H4 (cell line): ENCODE measurements at regions not wholly inside any gene's neighbourhood (a gene's known extent, or its start where the extent isn't known, plus 50 kb on each side); places are given as distances from the start of the nearest gene placed in this dataset.
"Not testable (repeated sequence)": the region's sequence is repeated elsewhere in the genome, so short reads cannot be mapped to it uniquely, and the experiment has no call there.

ENCODE experiments used
- DNase-seq: peaks from one replicate; pipeline ENCODE4 v3.0.0-alpha.2; 2015; ENCODE audit warnings: low spot score

DNA sequence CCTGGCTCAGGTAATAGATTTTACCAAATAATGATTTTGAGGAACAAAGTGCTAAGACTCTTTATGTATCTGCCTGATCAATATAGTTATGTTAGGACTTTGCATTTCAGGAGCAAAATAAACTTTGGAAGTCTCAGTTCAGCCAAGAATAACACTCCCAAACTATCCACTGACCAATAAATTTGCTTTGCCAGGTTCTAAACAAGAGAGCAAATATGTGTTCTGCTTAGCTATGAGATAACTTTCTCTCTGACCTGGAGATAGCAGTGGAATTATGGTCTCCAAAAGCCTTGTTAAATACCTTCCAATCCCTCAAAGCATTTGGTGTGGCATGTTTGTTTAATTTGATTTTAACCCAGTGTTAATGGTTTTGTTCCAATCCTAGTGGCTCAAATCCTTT, 1541.1 kb downstream of the FAM181B start:
- DNase-seq: no peak

DNA sequence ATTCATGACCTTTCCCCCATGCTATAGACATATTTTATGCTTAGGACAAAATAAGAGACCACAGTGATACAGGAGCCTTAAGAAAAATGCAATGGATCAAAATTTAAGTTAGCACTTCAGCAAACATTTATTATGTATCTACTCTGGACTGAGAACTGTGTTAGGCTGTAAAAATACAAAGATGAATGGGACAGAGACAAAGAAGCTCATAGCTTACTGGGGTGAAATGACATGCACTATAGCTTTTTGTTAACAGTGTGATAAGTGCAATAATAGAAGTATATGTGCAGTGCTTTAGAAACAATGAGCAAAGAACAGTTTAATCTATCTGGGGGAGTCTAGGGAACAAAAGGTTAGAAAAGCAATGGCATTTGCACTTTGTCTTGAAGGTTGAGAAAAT, 1543.1 kb downstream of the FAM181B start:
- DNase-seq: no peak

DNA sequence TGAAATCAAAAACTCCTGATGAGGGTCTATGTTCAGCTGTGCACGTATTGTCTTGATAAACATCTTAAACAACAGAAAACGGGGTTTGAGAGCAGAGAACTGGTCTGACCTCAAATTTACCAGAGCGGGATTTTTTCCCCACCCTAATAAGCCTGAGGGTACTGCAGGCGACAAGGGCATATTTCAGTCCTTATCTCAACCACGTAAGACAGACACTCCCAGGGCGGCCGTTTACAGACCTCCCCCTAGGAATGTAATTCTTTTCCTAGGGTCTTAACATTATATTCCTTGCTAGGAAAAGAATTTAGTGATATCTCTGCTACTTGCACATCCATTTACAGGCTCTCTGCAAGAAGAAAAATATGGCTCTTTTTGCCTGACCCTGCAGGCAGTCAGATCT, 1546.6 kb downstream of the FAM181B start:
- not testable (repeated sequence) for DNase-seq

DNA sequence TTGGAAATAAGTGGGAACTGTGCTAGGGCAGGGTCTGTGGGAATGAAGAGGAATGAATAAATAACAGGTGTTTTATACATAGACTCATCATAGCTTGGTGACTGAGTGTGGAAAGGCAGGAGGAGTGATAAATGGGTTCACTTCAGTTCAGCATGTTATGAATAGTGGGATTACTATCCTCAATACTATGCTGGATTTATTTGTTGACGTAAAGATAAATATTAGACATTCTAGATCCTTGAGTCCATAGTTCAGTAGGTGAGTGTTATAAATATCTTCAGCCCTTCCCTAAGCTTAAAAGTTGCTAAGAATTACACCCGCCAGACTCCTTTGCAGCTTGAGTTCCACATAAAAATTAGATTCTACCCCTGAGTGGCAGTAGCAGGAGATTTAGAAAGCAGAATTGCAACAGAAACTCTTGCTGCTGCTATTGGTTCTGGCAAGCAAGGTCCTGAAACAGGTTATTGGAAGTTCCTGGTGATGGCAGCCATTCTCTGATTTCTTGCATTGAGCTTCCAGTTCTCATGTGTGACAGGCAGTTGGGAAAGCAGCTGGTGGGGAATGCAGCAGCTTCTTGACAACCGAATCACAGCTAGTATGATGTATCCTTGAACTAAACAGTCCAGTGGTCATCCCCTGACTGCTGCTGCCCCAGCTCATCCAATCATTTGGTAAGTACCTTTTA, 1558.9 kb downstream of the FAM181B start:
- no peak for DNase-seq

DNA sequence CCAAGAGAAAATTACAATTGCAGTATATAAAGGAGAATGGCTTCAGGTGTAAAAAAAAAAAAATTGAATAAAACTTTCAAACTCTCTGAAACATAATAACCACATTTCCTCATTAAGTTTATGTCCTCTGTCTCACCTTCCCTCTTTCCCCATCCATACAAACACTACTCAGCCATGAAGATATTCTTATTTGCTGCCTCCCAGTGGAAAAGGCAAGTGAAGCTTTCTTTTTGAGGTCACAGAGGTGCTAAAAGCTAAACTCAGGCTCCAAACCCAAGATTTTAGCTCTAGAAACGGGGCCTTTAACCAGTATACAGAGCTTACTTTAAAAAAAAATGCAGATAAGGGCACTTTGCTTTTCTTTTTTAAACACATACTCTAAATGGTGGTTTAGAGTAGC, 1568.5 kb downstream of the FAM181B start:
- DNase-seq: peak; percentile 8

DNA sequence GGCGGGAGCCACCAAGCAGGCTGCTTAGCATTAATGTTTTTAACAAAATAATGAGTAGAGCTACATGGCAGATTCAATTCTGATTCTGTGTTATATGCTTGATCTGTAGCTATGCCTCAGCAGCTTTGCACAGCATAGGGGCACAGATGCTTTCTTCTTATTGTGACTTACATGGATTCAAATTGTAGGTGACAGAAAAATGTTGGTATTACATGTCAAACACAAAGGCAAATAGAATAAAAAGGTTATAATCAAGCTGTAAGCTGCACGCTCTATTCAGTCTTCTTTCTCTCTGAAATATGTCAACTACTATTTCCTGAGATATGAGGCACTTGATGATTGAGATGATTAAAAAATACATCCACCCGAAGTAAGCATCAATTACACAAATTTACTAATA, 1573.8 kb downstream of the FAM181B start:
- no peak for DNase-seq

DNA sequence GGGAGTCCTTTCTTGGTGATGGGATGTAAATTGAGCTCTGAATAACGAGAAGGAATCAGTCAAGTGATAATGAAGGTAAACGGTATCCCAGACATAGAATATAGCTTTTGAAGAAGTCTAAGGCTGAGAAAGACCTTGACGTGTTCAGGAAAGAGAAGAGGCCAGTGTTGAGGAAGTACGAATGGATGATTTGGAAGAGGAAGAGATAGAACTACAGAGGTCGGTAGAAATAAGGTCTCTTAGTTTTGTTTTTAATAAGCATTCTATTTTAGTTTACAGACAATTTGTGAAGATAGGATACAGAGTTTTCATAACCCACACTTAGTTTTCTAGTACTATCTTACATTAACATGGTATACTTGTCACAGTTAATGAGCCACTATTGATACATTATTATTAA, 1598.1 kb downstream of the FAM181B start:
- DNase-seq: no peak

DNA sequence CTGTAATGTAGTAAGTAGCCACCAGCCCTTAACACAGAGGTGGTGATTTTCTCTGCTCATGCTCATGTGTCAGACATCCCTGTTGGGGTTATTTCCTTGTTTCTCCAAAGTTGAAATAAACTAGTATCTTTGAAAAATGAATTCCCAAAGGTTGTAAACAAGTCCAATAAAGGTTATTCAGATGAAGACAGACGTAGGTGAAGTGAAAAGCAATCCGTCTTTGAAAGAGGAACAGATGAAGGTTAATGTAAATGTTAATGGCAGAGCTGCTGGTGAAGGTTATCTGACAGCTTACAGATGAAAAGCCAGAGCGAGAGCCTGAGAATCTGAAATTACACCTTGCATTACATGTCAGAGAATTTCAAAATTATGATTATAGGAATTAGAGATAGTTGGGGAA, 1604.0 kb downstream of the FAM181B start:
- DNase-seq: no peak

DNA sequence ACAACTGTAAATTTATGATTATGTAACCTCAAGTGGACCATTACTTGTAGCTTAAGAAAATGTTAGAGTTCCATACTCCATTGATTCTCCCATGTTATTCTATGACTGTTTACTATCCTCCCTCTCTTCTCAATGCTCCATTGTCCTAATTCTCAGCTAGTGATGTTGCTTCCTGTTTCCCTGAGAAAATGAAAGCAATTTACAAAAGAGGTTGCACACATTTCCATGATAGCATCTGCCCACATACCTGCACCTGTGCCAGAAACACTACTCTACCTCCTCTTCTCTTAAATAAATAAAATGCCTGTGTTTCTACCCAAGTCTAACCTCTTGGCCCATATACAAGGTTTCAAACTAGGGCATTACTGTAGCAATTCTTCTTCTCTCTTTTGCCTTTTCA, 1620.9 kb downstream of the FAM181B start:
- no peak for DNase-seq

DNA sequence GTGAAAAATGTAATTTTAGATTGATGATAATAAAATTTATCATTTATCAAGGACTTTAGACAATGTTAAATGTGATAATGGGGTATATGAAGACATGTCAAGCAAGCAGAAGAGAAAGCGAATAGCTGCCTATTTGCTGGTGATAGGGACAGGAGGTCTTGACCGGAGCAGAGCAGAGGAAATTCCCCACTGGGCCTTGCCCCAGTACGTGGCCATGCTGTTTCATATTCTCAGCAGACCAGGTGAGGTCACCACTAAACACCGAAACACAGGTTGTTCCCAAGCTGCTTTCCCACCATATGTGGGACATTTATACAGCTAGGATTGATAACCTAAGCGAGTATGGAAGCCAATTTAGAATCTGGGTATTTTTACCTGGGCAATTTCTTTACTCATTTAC, 1629.6 kb downstream of the FAM181B start:
- DNase-seq: no peak

DNA sequence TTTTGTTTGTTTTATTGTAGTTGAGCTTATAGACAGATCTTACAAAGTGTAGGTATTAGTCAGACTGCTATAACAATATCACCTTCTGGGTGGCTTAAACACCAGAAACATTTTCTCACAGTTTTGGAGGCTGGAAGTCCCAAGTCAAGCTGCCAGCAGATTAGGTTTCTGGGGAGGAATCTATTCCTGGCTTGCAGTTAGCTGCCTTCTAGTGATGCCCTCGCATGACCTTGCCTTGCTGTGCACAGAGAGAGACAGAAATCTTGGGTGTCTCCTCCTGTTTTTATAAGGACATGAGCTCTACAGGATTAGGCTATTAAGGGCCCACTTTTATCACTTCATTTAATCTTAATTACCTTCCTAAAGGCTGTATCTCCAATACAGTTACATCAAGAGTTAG, 1635.2 kb downstream of the FAM181B start:
- no peak for DNase-seq

DNA sequence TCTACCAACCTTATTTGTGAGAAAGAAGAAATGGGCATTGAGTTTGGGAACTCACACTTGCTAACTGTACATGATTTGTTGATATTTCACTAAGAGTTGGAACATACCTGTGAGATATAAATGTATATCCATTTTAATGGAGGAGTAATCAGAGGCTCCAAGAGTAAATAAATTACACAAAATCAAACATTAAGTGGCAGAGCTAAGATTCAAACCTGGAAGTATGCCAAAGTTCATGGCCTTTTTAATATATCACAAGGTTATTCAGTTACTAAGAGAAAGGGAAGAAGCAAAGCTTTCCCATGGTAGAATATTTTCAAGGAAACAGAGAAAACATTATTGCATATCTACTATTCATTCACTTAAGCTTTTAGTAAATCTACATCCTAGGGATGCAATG, 1641.1 kb downstream of the FAM181B start:
- no peak for DNase-seq

DNA sequence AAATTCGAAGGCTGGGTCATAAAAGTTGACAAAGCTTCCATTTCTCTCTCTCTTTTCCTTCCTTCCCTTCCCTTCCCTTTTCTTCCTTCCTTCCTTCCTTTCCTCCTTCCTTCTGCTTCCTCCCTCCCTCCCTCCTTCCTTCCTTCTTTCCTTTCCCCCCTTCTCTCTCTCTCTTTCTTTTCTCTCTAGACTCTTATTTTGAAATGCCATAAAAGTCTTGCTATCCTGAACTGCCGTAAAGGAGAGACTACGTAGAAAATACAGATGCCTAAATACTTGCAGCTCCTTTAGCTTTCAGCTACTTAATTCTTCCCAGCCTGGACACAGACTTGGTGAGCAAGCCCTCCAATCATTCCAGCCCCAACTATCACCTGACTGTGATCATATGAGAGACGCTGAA, 1644.4 kb downstream of the FAM181B start:
- DNase-seq: no peak

DNA sequence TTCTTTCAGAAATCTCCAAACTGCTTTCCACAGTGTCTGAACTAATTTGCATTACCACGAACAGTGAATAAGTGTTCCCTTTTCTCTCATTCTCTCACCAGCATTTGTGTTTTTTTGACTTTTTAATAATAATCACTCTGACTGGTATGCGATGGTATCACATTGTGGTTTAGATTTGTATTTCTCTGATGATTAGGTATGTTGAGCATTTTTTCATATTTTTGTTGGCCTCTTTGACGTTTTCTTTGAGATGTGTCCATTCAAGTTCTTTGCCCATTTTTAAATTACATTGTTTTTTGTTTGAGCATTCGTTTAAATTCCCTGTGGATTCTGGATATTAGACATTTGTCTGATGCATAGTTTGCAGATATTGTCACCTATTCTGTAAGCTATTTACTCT, 1639.6 kb upstream of the TENM4 start:
- no peak for DNase-seq

DNA sequence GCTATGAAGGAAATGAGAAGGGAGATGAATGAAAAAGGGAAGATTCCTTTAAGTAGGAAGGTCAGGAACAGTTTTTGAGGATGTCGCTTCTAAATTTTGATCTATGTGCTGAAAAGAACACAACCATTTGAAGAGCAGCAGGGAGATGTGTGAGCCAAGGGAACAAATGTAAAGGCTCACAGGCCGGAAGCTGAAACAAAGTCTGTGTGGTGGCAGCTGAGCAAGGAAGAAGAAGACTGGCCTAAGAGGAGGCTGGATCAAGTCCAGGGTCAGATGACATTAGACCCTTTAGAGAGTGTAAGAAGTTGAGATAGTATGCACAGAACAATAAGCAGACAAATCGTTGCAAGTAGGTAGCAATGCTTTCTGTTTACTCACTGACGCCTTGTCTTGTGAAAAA, 1631.4 kb upstream of the TENM4 start:
- no peak for DNase-seq

DNA sequence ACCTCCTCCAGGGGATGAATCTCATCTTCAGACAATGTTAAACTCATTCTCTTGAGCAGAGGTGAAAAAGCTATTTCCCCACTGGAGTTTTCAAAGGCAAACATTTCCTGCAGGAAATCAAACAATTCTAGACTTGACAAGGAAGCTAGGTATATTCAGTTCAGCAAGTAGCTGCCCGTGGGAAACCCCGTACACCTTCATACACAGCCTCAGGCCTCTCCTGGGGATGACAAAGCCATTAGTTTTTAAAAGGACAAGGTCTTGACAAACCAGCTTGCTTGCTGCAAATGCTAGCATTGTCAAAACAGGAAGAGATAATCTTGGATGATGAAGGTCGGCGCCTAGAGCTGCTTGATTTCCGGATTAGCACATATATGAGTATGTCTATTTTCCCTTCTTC, 1630.8 kb upstream of the TENM4 start:
- DNase-seq: no peak

DNA sequence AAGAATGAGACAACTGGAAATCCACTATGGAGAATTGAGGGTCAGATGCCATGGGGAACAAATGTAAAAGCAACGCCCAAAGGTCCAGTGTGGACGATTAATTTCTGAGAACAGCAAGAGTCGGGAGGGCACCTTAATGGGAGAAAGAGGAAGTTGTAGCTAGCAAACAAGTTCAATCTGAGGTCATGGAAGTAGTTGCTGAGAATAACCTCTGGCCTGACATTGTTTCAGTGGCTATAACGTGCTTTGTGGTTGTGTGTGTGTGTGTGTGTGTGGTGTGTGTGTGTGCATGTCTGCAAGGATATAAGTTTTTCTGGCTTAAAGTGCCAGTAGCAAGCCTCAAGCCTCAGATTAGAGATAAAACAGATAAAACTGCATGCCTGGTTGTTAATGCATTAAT, 1630.1 kb upstream of the TENM4 start:
- DNase-seq: no peak

DNA sequence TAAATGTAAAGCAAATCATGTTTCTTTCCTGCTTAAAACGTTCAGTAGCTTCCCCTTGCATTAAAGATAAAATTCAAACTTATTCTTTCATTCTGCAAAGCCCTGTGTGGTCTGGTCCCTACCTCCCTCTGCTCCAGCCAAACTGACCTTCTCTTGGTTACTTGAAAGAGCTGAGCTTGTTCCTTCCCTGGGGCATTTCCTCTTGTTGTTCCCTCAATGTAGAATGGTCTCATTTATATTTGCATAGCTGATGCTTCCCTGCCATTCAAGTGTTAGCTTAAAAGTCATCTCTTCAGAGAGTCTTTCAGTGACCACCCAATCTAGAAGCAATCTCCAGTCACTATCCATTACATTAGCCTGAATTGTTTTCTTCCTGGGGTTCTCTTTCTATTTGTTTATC, 1618.5 kb upstream of the TENM4 start:
- DNase-seq: no peak

DNA sequence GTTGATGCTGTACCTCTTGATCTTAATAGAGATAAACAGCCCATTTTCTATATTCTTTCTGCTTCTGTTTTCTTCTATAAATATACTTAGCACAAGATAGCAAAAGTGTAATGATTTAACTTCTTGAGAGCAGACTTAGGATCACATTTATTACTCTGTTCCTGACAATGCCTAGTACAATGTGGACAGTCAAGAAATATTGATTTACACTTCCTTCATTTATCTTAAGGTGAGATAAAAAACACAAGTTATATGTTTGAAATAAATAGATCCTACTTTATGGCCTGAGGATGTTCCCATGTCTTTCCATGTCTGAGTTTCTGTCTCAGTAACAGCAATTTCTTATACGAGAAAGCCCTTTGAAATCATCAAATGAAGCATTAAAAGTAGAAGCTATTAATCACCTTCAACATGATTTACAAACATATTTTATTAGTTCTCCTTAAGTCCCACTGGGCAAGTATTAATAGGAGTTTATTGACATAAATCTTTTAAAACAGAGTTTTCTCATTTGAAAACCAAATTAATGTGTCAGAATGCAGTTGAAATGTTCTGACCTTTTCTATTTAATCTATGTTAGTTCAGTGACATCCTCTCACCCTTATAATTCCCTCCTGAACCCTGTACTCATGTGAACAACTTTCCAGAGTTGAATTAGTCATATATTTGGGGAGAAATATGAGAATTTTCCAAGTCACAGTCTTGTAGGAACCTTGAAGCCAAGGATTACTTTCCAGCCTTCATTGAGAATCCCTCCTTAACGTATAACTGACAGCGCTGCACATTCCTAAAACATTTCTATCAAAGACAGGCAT, 1611.7 kb upstream of the TENM4 start:
- DNase-seq: no peak

DNA sequence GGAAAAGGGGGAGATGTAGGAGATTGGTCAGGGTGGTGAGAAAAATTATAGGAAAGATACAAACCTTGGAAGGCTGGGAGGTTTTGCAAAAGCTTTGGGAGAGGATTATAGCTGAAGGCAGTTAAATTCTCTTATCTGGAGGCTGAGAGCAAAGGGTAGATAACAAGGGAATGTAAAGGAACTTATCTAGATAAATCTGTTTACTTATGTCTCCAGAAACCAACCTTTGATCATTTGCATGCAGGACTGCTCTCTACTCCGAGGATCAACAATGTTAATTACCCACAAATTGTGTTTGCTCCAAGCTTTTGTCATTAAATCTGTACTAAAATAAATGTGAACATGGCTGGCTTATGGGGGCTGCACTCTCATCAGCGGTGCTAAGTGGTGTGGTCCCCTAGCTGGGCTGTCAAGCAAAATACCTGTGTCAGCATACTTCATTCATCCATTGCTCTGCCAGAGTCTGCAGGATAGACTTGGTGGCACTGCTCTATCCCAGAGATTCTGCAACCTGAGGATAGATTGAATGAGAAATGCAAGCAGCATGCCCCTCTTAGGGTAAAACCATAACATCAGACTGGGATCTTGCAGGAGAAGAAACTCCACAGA, 1599.2 kb upstream of the TENM4 start:
- no peak for DNase-seq

DNA sequence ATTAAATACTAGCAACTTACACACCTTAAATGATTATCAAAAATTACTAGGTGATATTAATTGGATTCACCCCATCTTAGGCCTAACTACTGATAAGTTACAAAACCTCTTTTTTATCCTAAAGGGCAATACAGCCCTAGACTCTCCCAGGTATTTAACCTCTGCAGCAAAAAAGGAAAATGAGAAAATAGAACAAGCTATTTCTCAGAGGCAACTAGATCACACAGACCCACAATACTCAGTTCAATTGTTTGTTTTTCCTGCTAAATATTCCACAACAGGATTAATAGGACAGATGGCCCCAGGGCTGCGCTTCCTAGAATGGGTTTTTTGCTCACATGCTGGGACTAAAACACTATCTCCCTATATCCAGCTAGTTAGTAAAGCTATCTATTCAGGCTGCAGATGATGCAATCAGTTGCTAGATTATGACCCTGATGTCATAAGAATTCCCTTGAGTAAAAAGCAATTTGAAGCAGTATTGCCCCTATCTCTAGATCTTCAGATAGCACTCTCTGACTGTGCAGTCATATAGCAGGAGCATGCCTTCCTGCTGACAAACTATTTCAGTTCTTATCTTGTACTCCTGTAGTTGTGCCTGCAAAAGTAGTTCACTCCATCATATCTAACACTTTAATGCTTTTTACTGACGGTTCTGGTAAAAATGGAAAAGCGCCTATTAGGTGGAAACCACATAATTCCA, 1595.5 kb upstream of the TENM4 start:
- no peak for DNase-seq

DNA sequence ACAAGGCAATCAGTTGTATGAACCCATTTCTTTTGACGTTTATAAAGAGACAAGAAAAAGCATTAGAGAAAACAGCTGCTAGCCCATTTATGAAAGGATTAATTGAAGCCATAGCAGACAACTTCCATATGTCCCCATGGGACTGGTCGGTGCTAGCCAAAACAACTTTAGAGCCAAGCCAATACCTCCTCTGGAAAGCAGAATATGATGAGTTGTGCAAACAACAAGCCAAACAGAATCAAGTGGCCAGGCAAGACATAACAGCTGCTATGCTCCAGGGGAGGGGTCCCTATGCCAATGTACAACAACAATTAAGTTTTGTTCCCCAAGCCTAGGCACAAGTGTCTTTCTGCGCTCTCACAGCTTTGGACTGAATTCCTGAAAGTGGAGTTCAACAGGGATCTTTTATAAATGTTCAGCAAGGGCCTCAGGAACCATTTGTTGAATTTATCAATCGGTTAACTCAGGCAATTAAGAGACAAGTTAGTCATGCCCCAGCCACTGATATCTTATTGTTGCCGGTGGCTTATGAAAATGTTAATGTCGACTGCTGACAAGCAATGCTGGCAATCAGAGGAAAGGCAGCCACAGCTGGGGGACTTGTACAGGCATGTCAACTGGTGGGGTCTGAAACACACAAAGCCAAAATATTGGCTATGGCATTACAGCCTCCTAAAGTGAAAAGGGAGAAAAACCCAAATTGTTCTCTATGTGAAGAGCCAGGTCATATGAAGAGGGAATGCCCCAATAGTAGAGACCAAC, 1593.1 kb upstream of the TENM4 start:
- no peak for DNase-seq
